K562 (cell line): ENCODE measurements at regions not wholly inside any gene's neighbourhood (a gene's known extent, or its start where the extent isn't known, plus 50 kb on each side); places are given as distances from the start of the nearest gene placed in this dataset.

Experiments
- ATAC-seq: fragments of 200-7000 bp; cut with Tn5 transposase; 3 replicates; pipeline ENCODE4 v1.9.1; 2020; ENCODE audit warnings: moderate library complexity
- BruUV-seq: library from RNA; stranded (reverse); fragments of 400-500 nt; replicated peaks from 2 replicates; lab custom pipeline; 2021; lab: Mats Ljungman, UMichigan
- CTCF ChIA-PET: fragments of 300-600 bp; formaldehyde crosslinking; extraction: SDS; loops from one replicate; lab custom pipeline; 2021; ENCODE audit warnings: low intra/inter-chr PET ratio; lab: Yijun Ruan, JAX
- POLR2A ChIA-PET: fragments of 300-600, 350-650 bp; sonication (Branson Sonifier 250); formaldehyde crosslinking; extraction: SDS; loops from one replicate; lab custom pipeline; 2021; ENCODE audit warnings: antibody characterized with exemption, inconsistent platforms; lab: Yijun Ruan, JAX
- DNase-seq, 4 experiments: peaks; one replicate each; pipeline versions ENCODE4 v3.0.0 to v3.0.0-alpha.2; 2011 to 2018; ENCODE audit warnings: low spot score in 3 of 4, mixed read lengths in 3 of 4; ENCODE audit errors: extremely low read depth in 1 of 4
- FAIRE-seq: peaks from 2 replicates; lab custom pipeline; 2011; peaks lifted over from hg19 to GRCh38; lab: Jason Lieb, UNC
- H2AFZ ChIP-seq: 2 replicates; pipeline ENCODE4 v1.6.0; 2011; ENCODE audit warnings: low read depth, low read length, control low read depth, inconsistent platforms
- H3K27ac ChIP-seq: fragments of 200-600 bp; 3 replicates; pipeline ENCODE4 v1.8.0; 2011; ENCODE audit warnings: low read depth, mild to moderate bottlenecking, control low read depth, inconsistent platforms, low read length, moderate library complexity, mixed read lengths; ENCODE audit errors: extremely low read depth
- H3K27me3 ChIP-seq, 2 experiments: fragments of 300-600 bp in 1 of 2; 2 replicates in 1 of 2; 3 replicates in 1 of 2; pipeline versions ENCODE4 v1.6.0 to v1.8.0; 2011; ENCODE audit warnings: inconsistent platforms in 2 of 2, low read length in 2 of 2, mild to moderate bottlenecking in 1 of 2, mixed read lengths in 1 of 2, moderate library complexity in 1 of 2; ENCODE audit not compliant: control insufficient read depth in 2 of 2, insufficient read depth in 2 of 2
- H3K36me3 ChIP-seq: fragments of 300-600 bp; 3 replicates; pipeline ENCODE4 v1.8.0; 2011; ENCODE audit warnings: mild to moderate bottlenecking, low read length, inconsistent platforms; ENCODE audit not compliant: control insufficient read depth, insufficient read depth
- H3K4me1 ChIP-seq, 2 experiments: fragments of 200-600 bp in 1 of 2; replicated peaks in 1 of 2; 2 replicates in 1 of 2; 3 replicates in 1 of 2; pipeline versions ENCODE4 v1.5.1 to v1.8.0; 2011; ENCODE audit warnings: inconsistent platforms in 2 of 2, low read length in 2 of 2, mild to moderate bottlenecking in 1 of 2, mixed read lengths in 1 of 2, moderate library complexity in 1 of 2; ENCODE audit not compliant: control insufficient read depth in 2 of 2, insufficient read depth in 2 of 2
- H3K4me2 ChIP-seq: 2 replicates; pipeline ENCODE4 v1.6.1; 2011; ENCODE audit warnings: low read length, control low read depth, inconsistent platforms, mixed read lengths; ENCODE audit not compliant: insufficient read depth
- H3K4me3 ChIP-seq: fragments of 200-600 bp; sonication (generic), shearing (Covaris generic); 2 replicates; pipeline ENCODE4 v1.5.1; 2016; ENCODE audit warnings: control low read depth, inconsistent platforms
- H3K79me2 ChIP-seq: fragments of 200-600 bp; 3 replicates; pipeline ENCODE4 v1.8.0; 2011; ENCODE audit warnings: low read length, inconsistent platforms; ENCODE audit not compliant: control insufficient read depth, insufficient read depth
- H3K9ac ChIP-seq, 2 experiments: 2 replicates each; pipeline versions ENCODE4 v1.6.0 to v1.6.1; 2011; ENCODE audit warnings: low read depth in 2 of 2, low read length in 2 of 2, control low read depth in 1 of 2, inconsistent platforms in 1 of 2, mild to moderate bottlenecking in 1 of 2, mixed read lengths in 1 of 2; ENCODE audit not compliant: insufficient read depth in 1 of 2
- H3K9me1 ChIP-seq: one replicate; pipeline ENCODE4 v1.6.0; 2011; ENCODE audit warnings: inconsistent platforms, mild to moderate bottlenecking, low read length, moderate library complexity; ENCODE audit not compliant: control insufficient read depth, insufficient read depth
- H3K9me3 ChIP-seq: replicated peaks from 2 replicates; pipeline ENCODE4 v1.5.1; 2011; ENCODE audit warnings: low read depth, low read length, inconsistent platforms; ENCODE audit not compliant: control insufficient read depth, insufficient read depth
- H4K20me1 ChIP-seq: replicated peaks from 2 replicates; pipeline ENCODE4 v1.6.1; 2011; ENCODE audit warnings: low read length, inconsistent platforms, mixed read lengths; ENCODE audit not compliant: control insufficient read depth, insufficient read depth
- BACH1 ChIP-seq: fragments of 200-800 bp; sonication (Bioruptor generic); IDR thresholded peaks from 2 replicates; pipeline ENCODE4 v1.6.1; 2016; ENCODE audit warnings: missing genetic modification characterization, missing compliant biosample characterization
- CAMTA2 ChIP-seq: fragments of 250-450 bp; sonication (Bioruptor Pico); conservative IDR thresholded peaks from 2 replicates; pipeline ENCODE4 v1.5.1; 2022
- CCAR2 ChIP-seq: fragments of 200-400 bp; formaldehyde crosslinking; IDR thresholded peaks from 2 replicates; pipeline ENCODE4 v1.6.1; 2017; ENCODE audit warnings: mild to moderate bottlenecking, low read depth, low read length
- DDX20 ChIP-seq: fragments of 450-650 bp; IDR thresholded peaks from 2 replicates; pipeline ENCODE4 v1.6.1; 2016; ENCODE audit warnings: missing genetic modification characterization, low read depth, mild to moderate bottlenecking, missing compliant biosample characterization, moderate library complexity
- EP400 ChIP-seq: fragments of 450-650 bp; IDR thresholded peaks from 2 replicates; pipeline ENCODE4 v1.6.1; 2017; ENCODE audit warnings: antibody characterized with exemption, mild to moderate bottlenecking, moderate library complexity
- EWSR1 ChIP-seq: fragments of 450-650 bp; IDR thresholded peaks from 2 replicates; pipeline ENCODE4 v1.6.1; 2018; ENCODE audit warnings: borderline replicate concordance, mild to moderate bottlenecking, low read depth, moderate library complexity; ENCODE audit not compliant: partially characterized antibody
- HLTF ChIP-seq: fragments of 450-650 bp; IDR thresholded peaks from 2 replicates; pipeline ENCODE4 v1.6.1; 2016
- LARP7 ChIP-seq: fragments of 450-650 bp; IDR thresholded peaks from 2 replicates; pipeline ENCODE4 v1.6.1; 2016
- POLR2AphosphoS5 ChIP-seq: IDR thresholded peaks from 2 replicates; pipeline ENCODE4 v1.6.1; 2011; ENCODE audit warnings: mild to moderate bottlenecking, low read depth, low read length, moderate library complexity; ENCODE audit not compliant: control insufficient read depth, insufficient read depth
- TFAM ChIP-seq: fragments of 250-450 bp; sonication (Bioruptor Pico); conservative IDR thresholded peaks from 2 replicates; pipeline ENCODE4 v1.5.0; 2021; ENCODE audit warnings: mild to moderate bottlenecking, moderate library complexity
- TRIM24 ChIP-seq, 2 experiments: fragments of 450-650 bp; IDR thresholded peaks; 2 replicates each; pipeline ENCODE4 v1.6.1; 2016
- ZNF232 ChIP-seq: sonication (generic); formaldehyde crosslinking; IDR thresholded peaks from 2 replicates; pipeline ENCODE4 v1.8.0; 2022; ENCODE audit warnings: mild to moderate bottlenecking, missing genetic modification reagents
- ZNF41 ChIP-seq: fragments of 250-450 bp; sonication (Bioruptor Pico); conservative IDR thresholded peaks from 2 replicates; pipeline ENCODE4 v1.4.0; 2020; ENCODE audit warnings: mild to moderate bottlenecking
- ZZZ3 ChIP-seq: fragments of 450-650 bp; IDR thresholded peaks from 2 replicates; pipeline ENCODE4 v1.6.1; 2016; ENCODE audit warnings: antibody characterized with exemption, mild to moderate bottlenecking, moderate library complexity
- WGBS: fragments of 100-300 bp; shearing (Covaris generic); methylation state at CpG from one replicate; pipeline ENCODE4 v1.1.6; 2016; ENCODE audit warnings: low coverage, mixed read lengths; ENCODE audit not compliant: insufficient coverage; ENCODE audit errors: missing lambda C conversion rate; 5-methylcytosine and 5-hydroxymethylcytosine counted together
- in situ Hi-C: fragments of 300-500 bp; cut with MboI; formaldehyde crosslinking; loops from 4 replicates; pipeline ENCODE4 v1.15.0; 2018; ENCODE audit warnings: inconsistent platforms, mixed read lengths
- intact Hi-C: fragments of 100-400 bp; cut with micrococcal nuclease; formaldehyde crosslinking; loops from 2 replicates; pipeline ENCODE4 v1.14.2; 2022
- TF ChIP-seq, protein P1 (sequence below): fragments of 450-650 bp; IDR thresholded peaks from 2 replicates; pipeline ENCODE4 v1.6.1; 2018; ENCODE audit warnings: mild to moderate bottlenecking, low read depth; ENCODE audit not compliant: partially characterized antibody
- TF ChIP-seq, protein P2 (sequence below): sonication (generic); formaldehyde crosslinking; IDR thresholded peaks from 2 replicates; pipeline ENCODE4 v1.5.0; 2020; ENCODE audit warnings: missing genetic modification reagents
- TF ChIP-seq, protein P3 (sequence below): sonication (generic); formaldehyde crosslinking; IDR thresholded peaks from 2 replicates; pipeline ENCODE4 v1.8.0; 2022; ENCODE audit warnings: mild to moderate bottlenecking, low read depth, missing genetic modification reagents
- TF ChIP-seq, protein P4 (sequence below): sonication (generic); formaldehyde crosslinking; IDR thresholded peaks from 2 replicates; pipeline ENCODE4 v1.8.1; 2022; ENCODE audit warnings: missing genetic modification reagents

DNA sequence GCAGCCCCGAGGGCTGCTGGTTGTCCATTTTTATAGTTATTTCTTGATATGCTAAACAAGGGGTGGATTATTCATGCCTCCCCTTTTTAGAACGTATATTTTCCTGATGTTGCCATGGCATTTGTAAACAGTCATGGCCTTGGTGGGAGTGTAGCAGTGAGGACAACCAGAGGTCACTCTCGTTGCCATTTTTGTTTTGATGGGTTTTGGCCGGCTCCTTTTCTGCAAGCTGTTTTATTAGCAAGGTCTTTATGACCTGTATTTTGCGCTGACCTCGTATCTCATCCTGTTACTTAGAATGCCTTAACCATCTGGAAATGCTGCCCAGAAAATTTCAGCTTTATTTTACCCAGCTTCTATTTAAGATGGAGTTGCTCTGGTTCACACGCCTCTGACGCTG, 825.8 kb upstream of the CDH2 start (continued):
- TF ChIP-seq, protein P1, sequence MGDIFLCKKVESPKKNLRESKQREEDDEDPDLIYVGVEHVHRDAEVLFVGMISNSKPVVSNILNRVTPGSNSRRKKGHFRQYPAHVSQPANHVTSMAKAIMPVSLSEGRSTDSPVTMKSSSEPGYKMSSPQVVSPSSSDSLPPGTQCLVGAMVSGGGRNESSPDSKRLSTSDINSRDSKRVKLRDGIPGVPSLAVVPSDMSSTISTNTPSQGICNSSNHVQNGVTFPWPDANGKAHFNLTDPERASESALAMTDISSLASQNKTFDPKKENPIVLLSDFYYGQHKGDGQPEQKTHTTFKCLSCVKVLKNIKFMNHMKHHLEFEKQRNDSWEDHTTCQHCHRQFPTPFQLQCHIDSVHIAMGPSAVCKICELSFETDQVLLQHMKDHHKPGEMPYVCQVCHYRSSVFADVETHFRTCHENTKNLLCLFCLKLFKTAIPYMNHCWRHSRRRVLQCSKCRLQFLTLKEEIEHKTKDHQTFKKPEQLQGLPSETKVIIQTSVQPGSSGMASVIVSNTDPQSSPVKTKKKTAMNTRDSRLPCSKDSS: no peak
- TF ChIP-seq ZZZ3: no peak
- TF ChIP-seq POLR2AphosphoS5: no peak

DNA sequence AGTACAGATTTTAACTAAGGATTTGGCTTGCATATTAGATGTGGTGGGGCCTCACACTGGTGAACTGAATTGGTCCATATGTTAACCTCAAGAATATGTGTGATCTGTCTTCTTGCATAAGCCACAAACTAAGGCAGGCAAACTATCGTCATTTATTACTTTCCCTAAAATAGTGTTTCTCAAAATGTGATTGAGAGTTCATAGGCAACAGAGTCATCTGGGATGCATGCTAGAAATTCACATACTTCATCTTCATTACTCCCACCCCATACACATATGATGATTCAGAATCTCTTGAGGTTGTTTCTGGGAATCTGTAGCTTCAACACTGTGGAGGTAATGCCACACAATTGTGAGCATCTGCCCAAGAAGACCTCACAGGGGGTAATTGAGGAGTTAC, 822.8 kb upstream of the CDH2 start:
- Histone ChIP-seq H3K27me3 (no peaks in the 10 kb centered on the region), H3K9me3 (no peaks in the 10 kb centered on the region; the same call in none of the 2 replicates), H3K27ac (no peak overlapping the region), H3K4me3 (no peak overlapping the region), H2AFZ (no peak overlapping the region), H4K20me1 (no peaks in the 10 kb centered on the region), H3K4me2 (no peak overlapping the region), H3K9ac (no peak overlapping the region), H3K9me1 (no peaks in the 10 kb centered on the region), H3K79me2 (no peaks in the 10 kb centered on the region), H3K4me1 (no peaks in the 10 kb centered on the region), H3K36me3 (no peaks in the 10 kb centered on the region)
- DNase-seq: no peak
- 0% methylated on average over 1 of the region's 1 CpG for WGBS
- ChIA-PET CTCF (no interaction called here), POLR2A (no interaction called here)
- intact Hi-C loops (no loop called here), in situ Hi-C loops (no loop called here)
- no TSS peak for BruUV-seq
- FAIRE-seq: no peak
- no peak for ATAC-seq
- TF ChIP-seq, protein P1: no peak
- TF ChIP-seq CAMTA2 (CRISPR knock-in tag) (no peak), ZNF41 (CRISPR knock-in tag) (no peak), BACH1 (no peak), EP400 (no peak), TRIM24 (IDR thresholded peaks at IDR 0.05) (no peak), DDX20 (no peak), EWSR1 (no peak), CCAR2 (no peak), TFAM (CRISPR knock-in tag) (no peak), LARP7 (no peak), ZNF232 (CRISPR knock-in tag) (no peak), HLTF (no peak)
- TF ChIP-seq, protein P2, sequence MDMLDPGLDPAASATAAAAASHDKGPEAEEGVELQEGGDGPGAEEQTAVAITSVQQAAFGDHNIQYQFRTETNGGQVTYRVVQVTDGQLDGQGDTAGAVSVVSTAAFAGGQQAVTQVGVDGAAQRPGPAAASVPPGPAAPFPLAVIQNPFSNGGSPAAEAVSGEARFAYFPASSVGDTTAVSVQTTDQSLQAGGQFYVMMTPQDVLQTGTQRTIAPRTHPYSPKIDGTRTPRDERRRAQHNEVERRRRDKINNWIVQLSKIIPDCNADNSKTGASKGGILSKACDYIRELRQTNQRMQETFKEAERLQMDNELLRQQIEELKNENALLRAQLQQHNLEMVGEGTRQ (CRISPR knock-in tag): no peak
- TF ChIP-seq, protein P3, sequence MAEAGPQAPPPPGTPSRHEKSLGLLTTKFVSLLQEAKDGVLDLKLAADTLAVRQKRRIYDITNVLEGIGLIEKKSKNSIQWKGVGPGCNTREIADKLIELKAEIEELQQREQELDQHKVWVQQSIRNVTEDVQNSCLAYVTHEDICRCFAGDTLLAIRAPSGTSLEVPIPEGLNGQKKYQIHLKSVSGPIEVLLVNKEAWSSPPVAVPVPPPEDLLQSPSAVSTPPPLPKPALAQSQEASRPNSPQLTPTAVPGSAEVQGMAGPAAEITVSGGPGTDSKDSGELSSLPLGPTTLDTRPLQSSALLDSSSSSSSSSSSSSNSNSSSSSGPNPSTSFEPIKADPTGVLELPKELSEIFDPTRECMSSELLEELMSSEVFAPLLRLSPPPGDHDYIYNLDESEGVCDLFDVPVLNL (CRISPR knock-in tag): no peak
- TF ChIP-seq, protein P4, sequence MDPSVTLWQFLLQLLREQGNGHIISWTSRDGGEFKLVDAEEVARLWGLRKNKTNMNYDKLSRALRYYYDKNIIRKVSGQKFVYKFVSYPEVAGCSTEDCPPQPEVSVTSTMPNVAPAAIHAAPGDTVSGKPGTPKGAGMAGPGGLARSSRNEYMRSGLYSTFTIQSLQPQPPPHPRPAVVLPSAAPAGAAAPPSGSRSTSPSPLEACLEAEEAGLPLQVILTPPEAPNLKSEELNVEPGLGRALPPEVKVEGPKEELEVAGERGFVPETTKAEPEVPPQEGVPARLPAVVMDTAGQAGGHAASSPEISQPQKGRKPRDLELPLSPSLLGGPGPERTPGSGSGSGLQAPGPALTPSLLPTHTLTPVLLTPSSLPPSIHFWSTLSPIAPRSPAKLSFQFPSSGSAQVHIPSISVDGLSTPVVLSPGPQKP: no peak
